GM12801 (cell line): ENCODE measurements at regions not wholly inside any gene's neighbourhood (a gene's known extent, or its start where the extent isn't known, plus 50 kb on each side); places are given as distances from the start of the nearest gene placed in this dataset.

ENCODE experiments used
- CTCF ChIP-seq: IDR thresholded peaks from one replicate; pipeline ENCODE4 v1.5.1; 2011; ENCODE audit warnings: control low read depth; ENCODE audit not compliant: insufficient read length; ENCODE audit errors: extremely low read depth

GRCh38 chr15:52925130-52925529, 135.0 kb upstream of the ONECUT1 start:
- TF ChIP-seq CTCF, result no peak

GRCh38 chr15:52924630-52925029, 134.5 kb upstream of the ONECUT1 start:
- TF ChIP-seq CTCF, result no peak

- no peak for TF ChIP-seq CTCF
Observed at GRCh38 chr15:52923626-52924025, 133.5 kb upstream of the ONECUT1 start.

GRCh38 chr15:52922871-52923270, 132.7 kb upstream of the ONECUT1 start:
- no peak for TF ChIP-seq CTCF

GRCh38 chr15:52912172-52912571, 122.0 kb upstream of the ONECUT1 start:
- TF ChIP-seq CTCF, result no peak

GRCh38 chr15:52893338-52893737, 103.2 kb upstream of the ONECUT1 start:
- no peak for TF ChIP-seq CTCF

GRCh38 chr15:52879904-52880303, 89.8 kb upstream of the ONECUT1 start:
- TF ChIP-seq CTCF, result no peak

- no peak for TF ChIP-seq CTCF
Observed at GRCh38 chr15:52879145-52879544, 89.0 kb upstream of the ONECUT1 start.
